22Rv1 (cell line): ENCODE measurements at regions not wholly inside any gene's neighbourhood (a gene's known extent, or its start where the extent isn't known, plus 50 kb on each side); places are given as distances from the start of the nearest gene placed in this dataset.

ENCODE experiments used
- H3K27ac ChIP-seq: fragments of 450-650 bp; 2 replicates; pipeline ENCODE4 v1.5.1; 2017
- CTCF ChIP-seq: fragments of 450-650 bp; IDR thresholded peaks from 2 replicates; pipeline ENCODE4 v1.5.1; 2017; ENCODE audit warnings: mild to moderate bottlenecking
- ZFX ChIP-seq: fragments of 450-650 bp; IDR thresholded peaks from 2 replicates; pipeline ENCODE4 v1.6.1; 2017; ENCODE audit warnings: antibody characterized with exemption, borderline replicate concordance

- no peak overlapping the region for H3K27ac ChIP-seq
- TF ChIP-seq ZFX, result no peak
- TF ChIP-seq CTCF, result no peak
Observed at GRCh38 chr18:22556222-22557167, 138.8 kb upstream of the CTAGE1 start.

DNA sequence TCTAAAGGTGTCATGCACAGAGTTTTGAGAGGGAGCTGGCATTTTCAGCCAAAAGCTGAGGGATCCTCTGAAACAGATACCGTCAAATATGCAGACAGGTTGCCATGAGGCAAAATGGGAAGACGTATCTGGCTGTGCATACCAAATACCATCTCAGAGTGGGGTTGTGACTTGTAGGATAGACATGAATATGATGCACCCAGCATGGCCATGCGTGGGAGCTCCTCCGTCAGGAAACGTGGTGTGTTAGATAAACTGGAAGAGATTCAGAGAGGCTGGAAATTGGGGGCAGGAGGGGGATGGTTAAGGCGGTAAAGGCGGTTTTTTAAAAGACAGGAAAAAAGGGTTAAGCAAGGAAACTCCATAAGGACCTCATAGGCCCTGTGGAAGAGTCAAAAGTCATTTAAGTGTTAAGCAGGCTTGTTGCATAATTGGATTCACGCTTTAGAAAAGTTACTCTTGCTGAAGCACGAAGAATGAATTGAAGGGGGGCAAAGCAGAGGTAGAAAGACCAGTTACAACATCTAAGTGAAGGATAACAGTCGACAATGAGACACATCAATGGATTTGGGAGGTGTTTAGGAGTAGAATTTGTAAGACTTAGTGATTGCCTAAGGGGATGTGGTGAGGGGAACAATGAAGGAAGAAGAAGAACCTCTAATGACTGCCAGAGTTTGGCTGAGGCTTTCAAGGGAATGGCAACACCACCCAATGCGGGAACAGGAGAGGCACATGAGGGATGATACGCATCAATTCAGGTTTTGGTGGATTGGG lies 139.6 kb upstream of the CTAGE1 start:
- no peak for TF ChIP-seq CTCF
- TF ChIP-seq ZFX, result no peak
- no peak overlapping the region for H3K27ac ChIP-seq

DNA sequence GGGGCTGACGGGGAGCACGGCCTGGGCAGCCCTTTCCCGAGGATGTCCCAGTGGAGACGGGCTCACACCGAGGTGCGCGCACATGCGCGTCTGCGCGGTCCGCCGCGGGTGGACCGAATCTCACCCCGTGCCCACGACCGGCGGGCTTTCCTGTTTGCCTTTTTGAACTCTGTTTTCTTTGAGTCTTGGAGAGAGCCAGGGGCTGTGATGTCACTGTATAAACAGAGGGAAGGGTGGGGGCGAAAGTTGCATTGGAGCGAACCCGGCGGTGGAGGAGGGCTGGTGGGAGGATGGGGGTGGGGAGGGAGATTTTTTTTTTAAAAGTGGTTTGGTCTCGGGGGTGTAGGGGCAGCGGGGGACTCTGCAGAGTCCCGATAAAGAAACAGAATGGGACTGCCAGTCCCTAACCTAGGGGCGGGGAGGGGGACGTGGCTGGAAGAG lies 141.2 kb upstream of the CTAGE1 start:
- TF ChIP-seq CTCF (no peak), ZFX (no peak)
- peak overlapping the region; percentile 72 for H3K27ac ChIP-seq

DNA sequence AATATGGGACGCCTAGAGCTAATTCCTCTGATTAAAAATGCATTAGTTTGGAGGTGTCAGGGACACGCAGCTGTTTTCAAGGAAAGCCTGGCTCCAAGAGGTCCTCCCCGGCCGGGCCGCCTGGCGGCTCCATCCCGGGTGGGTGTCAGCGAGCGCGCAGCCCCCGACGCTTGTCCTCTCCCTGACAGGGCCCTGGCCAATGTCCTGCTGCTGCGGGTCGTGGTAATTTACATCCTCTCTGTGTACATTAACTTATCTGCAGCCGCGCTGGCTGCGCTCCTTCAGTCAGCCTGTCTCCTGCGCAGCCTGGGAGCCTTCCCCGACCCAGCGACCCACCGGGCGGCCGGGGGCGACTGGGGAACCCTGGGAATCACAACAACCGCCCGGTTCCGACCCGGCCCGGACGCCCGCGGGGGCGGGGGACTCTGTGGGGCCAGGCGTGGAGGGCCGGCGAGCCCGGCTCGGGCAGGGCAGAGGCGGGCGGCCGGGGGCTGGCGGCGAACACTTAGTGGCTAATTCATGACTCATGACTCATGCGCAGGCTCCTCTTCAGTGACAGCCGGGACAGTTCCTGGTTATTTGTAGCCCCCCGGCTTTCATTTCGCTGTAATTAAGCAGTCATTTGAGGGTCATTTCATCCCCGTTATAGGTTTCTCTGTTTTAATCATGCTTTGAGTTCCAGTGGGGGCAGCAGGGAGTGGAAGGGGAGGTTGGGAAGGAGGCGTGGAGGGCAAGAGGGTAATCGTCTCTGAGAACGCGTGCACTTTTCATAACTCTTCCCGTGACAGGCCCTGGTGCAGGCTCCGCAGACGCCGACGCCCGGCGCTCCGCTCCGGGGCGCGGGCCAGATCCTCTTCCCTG lies 141.9 kb upstream of the CTAGE1 start:
- peak overlapping the region; percentile 72 for H3K27ac ChIP-seq

GRCh38 chr18:22560275-22560610 lies 142.5 kb upstream of the CTAGE1 start:
- H3K27ac ChIP-seq, result peak overlapping the region; percentile 72
- TF ChIP-seq ZFX (no peak), CTCF (no peak)

More for the DNA sequence above, 141.9 kb upstream of the CTAGE1 start:
- peak; percentile 27 for TF ChIP-seq CTCF
- no peak for TF ChIP-seq ZFX

GRCh38 chr18:22560797-22561196 lies 143.1 kb upstream of the CTAGE1 start:
- TF ChIP-seq ZFX (no peak), CTCF (no peak)
- peak overlapping the region; percentile 72; the same call in 1 of the 2 replicates for H3K27ac ChIP-seq
